H1 (cell line): ENCODE measurements at regions not wholly inside any gene's neighbourhood (a gene's known extent, or its start where the extent isn't known, plus 50 kb on each side); places are given as distances from the start of the nearest gene placed in this dataset.

Experiments
- TF ChIP-seq, protein P1 (sequence below): fragments of 300-600 bp; sonication (generic); IDR thresholded peaks from 2 replicates; pipeline ENCODE4 v1.7.1; 2012; ENCODE audit warnings: low read length, moderate library complexity, mild to moderate bottlenecking, inconsistent platforms; ENCODE audit not compliant: insufficient replicate concordance

DNA sequence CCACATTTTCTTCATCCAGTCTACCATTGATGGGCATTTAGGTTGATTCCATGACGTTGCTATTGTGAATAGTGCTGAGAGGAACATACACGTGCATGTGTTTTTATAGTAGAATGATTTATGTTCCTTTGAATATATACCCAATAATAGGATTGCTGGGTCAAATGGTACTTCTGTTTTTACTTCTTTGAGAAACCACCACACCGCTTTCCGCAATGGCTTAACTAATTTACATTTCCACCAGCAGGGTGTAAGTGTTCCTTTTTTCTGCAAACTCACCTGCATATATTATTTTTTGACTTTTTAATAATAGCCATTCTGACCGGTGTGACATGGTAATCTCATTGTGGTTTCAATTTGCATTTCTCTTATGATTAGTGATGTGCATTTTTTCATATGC lies 82.2 kb upstream of the RFX3 start (continued):
- TF ChIP-seq, protein P1, sequence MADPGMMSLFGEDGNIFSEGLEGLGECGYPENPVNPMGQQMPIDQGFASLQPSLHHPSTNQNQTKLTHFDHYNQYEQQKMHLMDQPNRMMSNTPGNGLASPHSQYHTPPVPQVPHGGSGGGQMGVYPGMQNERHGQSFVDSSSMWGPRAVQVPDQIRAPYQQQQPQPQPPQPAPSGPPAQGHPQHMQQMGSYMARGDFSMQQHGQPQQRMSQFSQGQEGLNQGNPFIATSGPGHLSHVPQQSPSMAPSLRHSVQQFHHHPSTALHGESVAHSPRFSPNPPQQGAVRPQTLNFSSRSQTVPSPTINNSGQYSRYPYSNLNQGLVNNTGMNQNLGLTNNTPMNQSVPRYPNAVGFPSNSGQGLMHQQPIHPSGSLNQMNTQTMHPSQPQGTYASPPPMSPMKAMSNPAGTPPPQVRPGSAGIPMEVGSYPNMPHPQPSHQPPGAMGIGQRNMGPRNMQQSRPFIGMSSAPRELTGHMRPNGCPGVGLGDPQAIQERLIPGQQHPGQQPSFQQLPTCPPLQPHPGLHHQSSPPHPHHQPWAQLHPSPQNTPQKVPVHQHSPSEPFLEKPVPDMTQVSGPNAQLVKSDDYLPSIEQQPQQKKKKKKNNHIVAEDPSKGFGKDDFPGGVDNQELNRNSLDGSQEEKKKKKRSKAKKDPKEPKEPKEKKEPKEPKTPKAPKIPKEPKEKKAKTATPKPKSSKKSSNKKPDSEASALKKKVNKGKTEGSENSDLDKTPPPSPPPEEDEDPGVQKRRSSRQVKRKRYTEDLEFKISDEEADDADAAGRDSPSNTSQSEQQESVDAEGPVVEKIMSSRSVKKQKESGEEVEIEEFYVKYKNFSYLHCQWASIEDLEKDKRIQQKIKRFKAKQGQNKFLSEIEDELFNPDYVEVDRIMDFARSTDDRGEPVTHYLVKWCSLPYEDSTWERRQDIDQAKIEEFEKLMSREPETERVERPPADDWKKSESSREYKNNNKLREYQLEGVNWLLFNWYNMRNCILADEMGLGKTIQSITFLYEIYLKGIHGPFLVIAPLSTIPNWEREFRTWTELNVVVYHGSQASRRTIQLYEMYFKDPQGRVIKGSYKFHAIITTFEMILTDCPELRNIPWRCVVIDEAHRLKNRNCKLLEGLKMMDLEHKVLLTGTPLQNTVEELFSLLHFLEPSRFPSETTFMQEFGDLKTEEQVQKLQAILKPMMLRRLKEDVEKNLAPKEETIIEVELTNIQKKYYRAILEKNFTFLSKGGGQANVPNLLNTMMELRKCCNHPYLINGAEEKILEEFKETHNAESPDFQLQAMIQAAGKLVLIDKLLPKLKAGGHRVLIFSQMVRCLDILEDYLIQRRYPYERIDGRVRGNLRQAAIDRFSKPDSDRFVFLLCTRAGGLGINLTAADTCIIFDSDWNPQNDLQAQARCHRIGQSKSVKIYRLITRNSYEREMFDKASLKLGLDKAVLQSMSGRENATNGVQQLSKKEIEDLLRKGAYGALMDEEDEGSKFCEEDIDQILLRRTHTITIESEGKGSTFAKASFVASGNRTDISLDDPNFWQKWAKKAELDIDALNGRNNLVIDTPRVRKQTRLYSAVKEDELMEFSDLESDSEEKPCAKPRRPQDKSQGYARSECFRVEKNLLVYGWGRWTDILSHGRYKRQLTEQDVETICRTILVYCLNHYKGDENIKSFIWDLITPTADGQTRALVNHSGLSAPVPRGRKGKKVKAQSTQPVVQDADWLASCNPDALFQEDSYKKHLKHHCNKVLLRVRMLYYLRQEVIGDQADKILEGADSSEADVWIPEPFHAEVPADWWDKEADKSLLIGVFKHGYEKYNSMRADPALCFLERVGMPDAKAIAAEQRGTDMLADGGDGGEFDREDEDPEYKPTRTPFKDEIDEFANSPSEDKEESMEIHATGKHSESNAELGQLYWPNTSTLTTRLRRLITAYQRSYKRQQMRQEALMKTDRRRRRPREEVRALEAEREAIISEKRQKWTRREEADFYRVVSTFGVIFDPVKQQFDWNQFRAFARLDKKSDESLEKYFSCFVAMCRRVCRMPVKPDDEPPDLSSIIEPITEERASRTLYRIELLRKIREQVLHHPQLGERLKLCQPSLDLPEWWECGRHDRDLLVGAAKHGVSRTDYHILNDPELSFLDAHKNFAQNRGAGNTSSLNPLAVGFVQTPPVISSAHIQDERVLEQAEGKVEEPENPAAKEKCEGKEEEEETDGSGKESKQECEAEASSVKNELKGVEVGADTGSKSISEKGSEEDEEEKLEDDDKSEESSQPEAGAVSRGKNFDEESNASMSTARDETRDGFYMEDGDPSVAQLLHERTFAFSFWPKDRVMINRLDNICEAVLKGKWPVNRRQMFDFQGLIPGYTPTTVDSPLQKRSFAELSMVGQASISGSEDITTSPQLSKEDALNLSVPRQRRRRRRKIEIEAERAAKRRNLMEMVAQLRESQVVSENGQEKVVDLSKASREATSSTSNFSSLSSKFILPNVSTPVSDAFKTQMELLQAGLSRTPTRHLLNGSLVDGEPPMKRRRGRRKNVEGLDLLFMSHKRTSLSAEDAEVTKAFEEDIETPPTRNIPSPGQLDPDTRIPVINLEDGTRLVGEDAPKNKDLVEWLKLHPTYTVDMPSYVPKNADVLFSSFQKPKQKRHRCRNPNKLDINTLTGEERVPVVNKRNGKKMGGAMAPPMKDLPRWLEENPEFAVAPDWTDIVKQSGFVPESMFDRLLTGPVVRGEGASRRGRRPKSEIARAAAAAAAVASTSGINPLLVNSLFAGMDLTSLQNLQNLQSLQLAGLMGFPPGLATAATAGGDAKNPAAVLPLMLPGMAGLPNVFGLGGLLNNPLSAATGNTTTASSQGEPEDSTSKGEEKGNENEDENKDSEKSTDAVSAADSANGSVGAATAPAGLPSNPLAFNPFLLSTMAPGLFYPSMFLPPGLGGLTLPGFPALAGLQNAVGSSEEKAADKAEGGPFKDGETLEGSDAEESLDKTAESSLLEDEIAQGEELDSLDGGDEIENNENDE = no peak
